GM12873 (cell line): ENCODE measurements at regions not wholly inside any gene's neighbourhood (a gene's known extent, or its start where the extent isn't known, plus 50 kb on each side); places are given as distances from the start of the nearest gene placed in this dataset.

Source experiments
- CTCF ChIP-seq: IDR thresholded peaks from 2 replicates; pipeline ENCODE4 v1.5.1; 2012; ENCODE audit warnings: low read depth, mild to moderate bottlenecking, moderate library complexity, low read length, control low read depth; ENCODE audit not compliant: insufficient read depth; ENCODE audit errors: missing control alignments

- TF ChIP-seq CTCF, result no peak
These were observed 625.5 kb upstream of the ZNF717 start for GRCh38 chr3:76410762-76411281.

- no peak for TF ChIP-seq CTCF
These were observed 624.5 kb upstream of the ROBO2 start for GRCh38 chr3:76415384-76415783.

DNA sequence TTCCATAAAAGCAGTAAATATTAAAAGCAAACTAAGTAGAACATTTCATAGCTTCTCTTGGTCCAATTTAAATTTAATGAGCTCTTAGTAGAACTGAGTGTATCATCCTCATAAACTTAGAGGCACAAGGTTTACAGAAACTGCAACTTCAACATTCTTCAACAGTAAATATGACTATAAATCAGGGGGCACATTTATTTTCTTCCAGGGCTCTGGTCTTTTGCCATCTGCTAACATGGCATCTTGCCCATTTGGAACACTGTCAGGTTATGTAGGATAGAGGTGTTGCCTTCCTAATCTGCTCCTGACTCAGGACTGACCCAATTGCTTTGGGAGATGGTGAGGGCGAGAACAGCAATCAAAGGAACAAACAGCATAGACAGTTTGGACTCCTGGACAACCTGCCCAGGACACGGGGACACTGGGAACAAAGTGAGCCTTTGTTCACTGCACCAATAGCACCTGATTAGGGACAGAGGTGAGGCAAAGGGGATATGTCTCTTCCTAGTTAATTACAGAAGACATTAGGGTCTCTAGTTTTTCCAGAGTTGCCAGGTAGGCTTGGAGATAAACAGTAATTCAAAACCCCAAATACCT is 610.2 kb upstream of the ROBO2 start:
- TF ChIP-seq CTCF, result no peak

DNA sequence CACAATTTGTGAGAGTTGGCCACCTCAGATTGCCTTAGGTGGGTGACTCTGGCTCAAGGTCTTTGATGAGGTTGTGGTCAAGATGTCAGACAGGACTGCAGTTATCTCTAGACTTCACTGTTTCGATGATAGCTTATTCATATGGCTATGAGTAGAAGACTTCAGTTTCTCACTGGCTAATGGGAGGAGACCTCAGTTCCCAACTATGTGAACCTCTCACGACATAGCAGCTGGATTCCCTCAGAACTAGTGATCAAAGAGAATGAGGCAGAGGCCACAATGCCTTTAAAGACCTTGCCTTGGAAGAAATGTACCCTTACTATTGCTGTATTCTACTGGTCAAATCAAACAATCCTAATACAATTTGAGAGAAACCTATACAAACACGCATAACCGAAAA is 607.5 kb upstream of the ROBO2 start:
- no peak for TF ChIP-seq CTCF

- no peak for TF ChIP-seq CTCF
These were observed 603.0 kb upstream of the ROBO2 start for GRCh38 chr3:76436894-76437293.

DNA sequence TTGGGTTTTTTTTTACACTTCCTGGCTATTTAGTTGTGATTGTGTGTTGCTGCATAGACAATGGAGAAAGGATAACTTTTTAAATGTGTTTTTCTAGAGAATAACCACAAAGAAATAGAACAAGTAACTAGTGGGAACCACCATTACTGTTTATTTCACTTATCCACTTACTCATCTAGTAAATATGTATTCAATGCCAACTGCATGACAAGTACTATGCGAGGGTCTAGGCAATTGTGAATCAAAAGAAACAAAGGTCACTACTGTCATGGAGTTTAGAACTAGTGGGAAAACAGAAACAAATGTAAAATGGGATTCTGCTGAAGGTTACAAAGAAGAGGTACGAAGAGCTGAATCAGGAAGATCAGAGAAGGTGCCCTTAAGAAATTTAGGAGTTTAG is 600.9 kb upstream of the ROBO2 start:
- TF ChIP-seq CTCF, result no peak

GRCh38 chr3:76442374-76442915 is 597.5 kb upstream of the ROBO2 start:
- no peak for TF ChIP-seq CTCF

- no peak for TF ChIP-seq CTCF
These were observed 583.6 kb upstream of the ROBO2 start for GRCh38 chr3:76456322-76456721.
